K562 (cell line): ENCODE measurements at regions not wholly inside any gene's neighbourhood (a gene's known extent, or its start where the extent isn't known, plus 50 kb on each side); places are given as distances from the start of the nearest gene placed in this dataset.

ENCODE experiments used
- CEBPB ChIP-seq: fragments of 450-650 bp; IDR thresholded peaks from 2 replicates; pipeline ENCODE4 v1.6.1; 2016; ENCODE audit warnings: missing genetic modification characterization, missing compliant biosample characterization
- CHD4 ChIP-seq: fragments of 200-600 bp; sonication (generic); IDR thresholded peaks from 3 replicates; pipeline ENCODE4 v1.6.1; 2012; ENCODE audit warnings: low read depth, mild to moderate bottlenecking, mixed read lengths, low read length, inconsistent platforms; ENCODE audit not compliant: insufficient read depth, insufficient replicate concordance, poor library complexity, severe bottlenecking
- FOXJ3 ChIP-seq: sonication (generic); formaldehyde crosslinking; IDR thresholded peaks from 2 replicates; pipeline ENCODE4 v1.4.0; 2020; ENCODE audit warnings: mild to moderate bottlenecking, missing genetic modification reagents
- NBN ChIP-seq: fragments of 450-650 bp; IDR thresholded peaks from 2 replicates; pipeline ENCODE4 v1.6.1; 2016; ENCODE audit warnings: low read depth, mild to moderate bottlenecking
- NR2C2 ChIP-seq, 2 experiments: fragments of 200-800 bp in 1 of 2; sonication (Bioruptor generic) in 1 of 2; sonication (generic) in 1 of 2; formaldehyde crosslinking in 1 of 2; IDR thresholded peaks; 2 replicates each; pipeline versions ENCODE4 v1.6.1 to v1.8.0; 2016 to 2022; ENCODE audit warnings: mild to moderate bottlenecking in 1 of 2, missing compliant biosample characterization in 1 of 2, missing genetic modification characterization in 1 of 2, missing genetic modification reagents in 1 of 2
- RBM15 ChIP-seq: fragments of 200-400 bp; formaldehyde crosslinking; IDR thresholded peaks from 2 replicates; pipeline ENCODE4 v1.6.1; 2018; ENCODE audit warnings: mild to moderate bottlenecking, low read length, moderate library complexity; ENCODE audit not compliant: insufficient read depth
- SETDB1 ChIP-seq: IDR thresholded peaks from one replicate; pipeline ENCODE4 v1.6.1; 2012; ENCODE audit warnings: low read length, control low read depth, inconsistent platforms
- TF ChIP-seq, protein P1 (sequence below): fragments of 250-450 bp; sonication (Bioruptor Pico); IDR thresholded peaks from 2 replicates; pipeline ENCODE4 v1.8.0; 2021; ENCODE audit warnings: borderline replicate concordance, mild to moderate bottlenecking, moderate library complexity; ENCODE audit not compliant: poor library complexity, severe bottlenecking
- TF ChIP-seq, protein P2 (sequence below): sonication (generic); formaldehyde crosslinking; IDR thresholded peaks from 2 replicates; pipeline ENCODE4 v1.8.1; 2023; ENCODE audit warnings: mild to moderate bottlenecking, missing genetic modification reagents, moderate library complexity
- TF ChIP-seq, protein P3 (sequence below): IDR thresholded peaks from 2 replicates; pipeline ENCODE4 v1.6.1; 2016; ENCODE audit warnings: missing genetic modification characterization, missing compliant biosample characterization
- TF ChIP-seq, protein P4 (sequence below): fragments of 250-450 bp; sonication (Bioruptor Pico); IDR thresholded peaks from 2 replicates; pipeline ENCODE4 v1.5.0; 2022; ENCODE audit warnings: mild to moderate bottlenecking
- TF ChIP-seq, protein P5 (sequence below), 2 experiments: fragments of 200-800 bp in 1 of 2; sonication (Bioruptor generic) in 1 of 2; sonication (generic) in 1 of 2; formaldehyde crosslinking in 1 of 2; IDR thresholded peaks in 1 of 2; conservative IDR thresholded peaks in 1 of 2; 2 replicates each; pipeline versions ENCODE4 v1.5.0 to v1.6.1; 2016 to 2020; ENCODE audit warnings: missing compliant biosample characterization in 1 of 2, missing genetic modification characterization in 1 of 2, missing genetic modification reagents in 1 of 2
- TF ChIP-seq, protein P6 (sequence below): sonication (generic); formaldehyde crosslinking; IDR thresholded peaks from 2 replicates; pipeline ENCODE4 v1.8.1; 2023; ENCODE audit warnings: mild to moderate bottlenecking, missing genetic modification reagents
- TF ChIP-seq, protein P7 (sequence below), 3 experiments: IDR thresholded peaks in 2 of 3; conservative IDR thresholded peaks in 1 of 3; 2 replicates each; pipeline ENCODE4 v1.5.1; 2011 to 2012; ENCODE audit warnings: low read length in 3 of 3, mild to moderate bottlenecking in 3 of 3, control low read depth in 2 of 3, improper control_type of control experiment in 1 of 3, inconsistent platforms in 1 of 3, low read depth in 1 of 3, mixed read lengths in 1 of 3, moderate library complexity in 1 of 3; ENCODE audit not compliant: insufficient read depth in 2 of 3

DNA sequence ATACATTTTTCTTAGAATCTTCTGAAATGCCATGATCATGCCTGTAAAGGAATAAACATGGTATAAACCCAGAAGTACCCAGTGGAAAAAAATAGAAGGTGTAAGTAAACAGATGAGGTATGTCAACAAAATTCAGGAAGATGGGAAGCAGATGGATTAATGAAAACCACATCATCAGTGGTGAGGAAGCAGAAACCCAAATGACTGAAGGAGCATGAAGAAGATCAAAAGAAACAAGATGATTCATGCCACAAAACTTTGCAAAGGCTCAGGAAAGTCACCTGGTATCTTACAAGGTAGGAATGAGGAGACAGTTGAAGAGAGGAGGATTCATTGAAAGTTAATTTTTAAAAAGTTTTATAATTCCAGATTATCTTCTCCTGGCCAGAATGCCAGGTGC is 132.8 kb upstream of the PAPPA start:
- TF ChIP-seq, protein P1, sequence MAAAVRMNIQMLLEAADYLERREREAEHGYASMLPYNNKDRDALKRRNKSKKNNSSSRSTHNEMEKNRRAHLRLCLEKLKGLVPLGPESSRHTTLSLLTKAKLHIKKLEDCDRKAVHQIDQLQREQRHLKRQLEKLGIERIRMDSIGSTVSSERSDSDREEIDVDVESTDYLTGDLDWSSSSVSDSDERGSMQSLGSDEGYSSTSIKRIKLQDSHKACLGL, result no peak
- TF ChIP-seq RBM15 (no peak), CHD4 (no peak), NR2C2 (CRISPR knock-in tag; IDR thresholded peaks at IDR 0.05) (no peak), NR2C2 (tag; IDR thresholded peaks at IDR 0.05) (no peak), NBN (no peak), FOXJ3 (CRISPR knock-in tag) (no peak), CEBPB (tag) (no peak), SETDB1 (no peak)
- TF ChIP-seq, protein P2, sequence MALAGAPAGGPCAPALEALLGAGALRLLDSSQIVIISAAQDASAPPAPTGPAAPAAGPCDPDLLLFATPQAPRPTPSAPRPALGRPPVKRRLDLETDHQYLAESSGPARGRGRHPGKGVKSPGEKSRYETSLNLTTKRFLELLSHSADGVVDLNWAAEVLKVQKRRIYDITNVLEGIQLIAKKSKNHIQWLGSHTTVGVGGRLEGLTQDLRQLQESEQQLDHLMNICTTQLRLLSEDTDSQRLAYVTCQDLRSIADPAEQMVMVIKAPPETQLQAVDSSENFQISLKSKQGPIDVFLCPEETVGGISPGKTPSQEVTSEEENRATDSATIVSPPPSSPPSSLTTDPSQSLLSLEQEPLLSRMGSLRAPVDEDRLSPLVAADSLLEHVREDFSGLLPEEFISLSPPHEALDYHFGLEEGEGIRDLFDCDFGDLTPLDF (CRISPR knock-in tag), result no peak
- TF ChIP-seq, protein P3, sequence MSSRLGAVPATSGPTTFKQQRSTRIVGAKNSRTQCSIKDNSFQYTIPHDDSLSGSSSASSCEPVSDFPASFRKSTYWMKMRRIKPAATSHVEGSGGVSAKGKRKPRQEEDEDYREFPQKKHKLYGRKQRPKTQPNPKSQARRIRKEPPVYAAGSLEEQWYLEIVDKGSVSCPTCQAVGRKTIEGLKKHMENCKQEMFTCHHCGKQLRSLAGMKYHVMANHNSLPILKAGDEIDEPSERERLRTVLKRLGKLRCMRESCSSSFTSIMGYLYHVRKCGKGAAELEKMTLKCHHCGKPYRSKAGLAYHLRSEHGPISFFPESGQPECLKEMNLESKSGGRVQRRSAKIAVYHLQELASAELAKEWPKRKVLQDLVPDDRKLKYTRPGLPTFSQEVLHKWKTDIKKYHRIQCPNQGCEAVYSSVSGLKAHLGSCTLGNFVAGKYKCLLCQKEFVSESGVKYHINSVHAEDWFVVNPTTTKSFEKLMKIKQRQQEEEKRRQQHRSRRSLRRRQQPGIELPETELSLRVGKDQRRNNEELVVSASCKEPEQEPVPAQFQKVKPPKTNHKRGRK (tag), result no peak
- TF ChIP-seq, protein P4, sequence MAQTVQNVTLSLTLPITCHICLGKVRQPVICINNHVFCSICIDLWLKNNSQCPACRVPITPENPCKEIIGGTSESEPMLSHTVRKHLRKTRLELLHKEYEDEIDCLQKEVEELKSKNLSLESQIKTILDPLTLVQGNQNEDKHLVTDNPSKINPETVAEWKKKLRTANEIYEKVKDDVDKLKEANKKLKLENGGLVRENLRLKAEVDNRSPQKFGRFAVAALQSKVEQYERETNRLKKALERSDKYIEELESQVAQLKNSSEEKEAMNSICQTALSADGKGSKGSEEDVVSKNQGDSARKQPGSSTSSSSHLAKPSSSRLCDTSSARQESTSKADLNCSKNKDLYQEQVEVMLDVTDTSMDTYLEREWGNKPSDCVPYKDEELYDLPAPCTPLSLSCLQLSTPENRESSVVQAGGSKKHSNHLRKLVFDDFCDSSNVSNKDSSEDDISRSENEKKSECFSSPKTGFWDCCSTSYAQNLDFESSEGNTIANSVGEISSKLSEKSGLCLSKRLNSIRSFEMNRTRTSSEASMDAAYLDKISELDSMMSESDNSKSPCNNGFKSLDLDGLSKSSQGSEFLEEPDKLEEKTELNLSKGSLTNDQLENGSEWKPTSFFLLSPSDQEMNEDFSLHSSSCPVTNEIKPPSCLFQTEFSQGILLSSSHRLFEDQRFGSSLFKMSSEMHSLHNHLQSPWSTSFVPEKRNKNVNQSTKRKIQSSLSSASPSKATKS (CRISPR knock-in tag), result no peak
- TF ChIP-seq, protein P5, sequence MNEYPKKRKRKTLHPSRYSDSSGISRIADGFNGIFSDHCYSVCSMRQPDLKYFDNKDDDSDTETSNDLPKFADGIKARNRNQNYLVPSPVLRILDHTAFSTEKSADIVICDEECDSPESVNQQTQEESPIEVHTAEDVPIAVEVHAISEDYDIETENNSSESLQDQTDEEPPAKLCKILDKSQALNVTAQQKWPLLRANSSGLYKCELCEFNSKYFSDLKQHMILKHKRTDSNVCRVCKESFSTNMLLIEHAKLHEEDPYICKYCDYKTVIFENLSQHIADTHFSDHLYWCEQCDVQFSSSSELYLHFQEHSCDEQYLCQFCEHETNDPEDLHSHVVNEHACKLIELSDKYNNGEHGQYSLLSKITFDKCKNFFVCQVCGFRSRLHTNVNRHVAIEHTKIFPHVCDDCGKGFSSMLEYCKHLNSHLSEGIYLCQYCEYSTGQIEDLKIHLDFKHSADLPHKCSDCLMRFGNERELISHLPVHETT (CRISPR knock-in tag; conservative IDR thresholded peaks at IDR 0.05 in 1 of 2, IDR thresholded peaks at IDR 0.05 in 1 of 2), result no peak
- TF ChIP-seq, protein P6, sequence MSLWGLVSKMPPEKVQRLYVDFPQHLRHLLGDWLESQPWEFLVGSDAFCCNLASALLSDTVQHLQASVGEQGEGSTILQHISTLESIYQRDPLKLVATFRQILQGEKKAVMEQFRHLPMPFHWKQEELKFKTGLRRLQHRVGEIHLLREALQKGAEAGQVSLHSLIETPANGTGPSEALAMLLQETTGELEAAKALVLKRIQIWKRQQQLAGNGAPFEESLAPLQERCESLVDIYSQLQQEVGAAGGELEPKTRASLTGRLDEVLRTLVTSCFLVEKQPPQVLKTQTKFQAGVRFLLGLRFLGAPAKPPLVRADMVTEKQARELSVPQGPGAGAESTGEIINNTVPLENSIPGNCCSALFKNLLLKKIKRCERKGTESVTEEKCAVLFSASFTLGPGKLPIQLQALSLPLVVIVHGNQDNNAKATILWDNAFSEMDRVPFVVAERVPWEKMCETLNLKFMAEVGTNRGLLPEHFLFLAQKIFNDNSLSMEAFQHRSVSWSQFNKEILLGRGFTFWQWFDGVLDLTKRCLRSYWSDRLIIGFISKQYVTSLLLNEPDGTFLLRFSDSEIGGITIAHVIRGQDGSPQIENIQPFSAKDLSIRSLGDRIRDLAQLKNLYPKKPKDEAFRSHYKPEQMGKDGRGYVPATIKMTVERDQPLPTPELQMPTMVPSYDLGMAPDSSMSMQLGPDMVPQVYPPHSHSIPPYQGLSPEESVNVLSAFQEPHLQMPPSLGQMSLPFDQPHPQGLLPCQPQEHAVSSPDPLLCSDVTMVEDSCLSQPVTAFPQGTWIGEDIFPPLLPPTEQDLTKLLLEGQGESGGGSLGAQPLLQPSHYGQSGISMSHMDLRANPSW (CRISPR knock-in tag), result no peak
- TF ChIP-seq, protein P7, sequence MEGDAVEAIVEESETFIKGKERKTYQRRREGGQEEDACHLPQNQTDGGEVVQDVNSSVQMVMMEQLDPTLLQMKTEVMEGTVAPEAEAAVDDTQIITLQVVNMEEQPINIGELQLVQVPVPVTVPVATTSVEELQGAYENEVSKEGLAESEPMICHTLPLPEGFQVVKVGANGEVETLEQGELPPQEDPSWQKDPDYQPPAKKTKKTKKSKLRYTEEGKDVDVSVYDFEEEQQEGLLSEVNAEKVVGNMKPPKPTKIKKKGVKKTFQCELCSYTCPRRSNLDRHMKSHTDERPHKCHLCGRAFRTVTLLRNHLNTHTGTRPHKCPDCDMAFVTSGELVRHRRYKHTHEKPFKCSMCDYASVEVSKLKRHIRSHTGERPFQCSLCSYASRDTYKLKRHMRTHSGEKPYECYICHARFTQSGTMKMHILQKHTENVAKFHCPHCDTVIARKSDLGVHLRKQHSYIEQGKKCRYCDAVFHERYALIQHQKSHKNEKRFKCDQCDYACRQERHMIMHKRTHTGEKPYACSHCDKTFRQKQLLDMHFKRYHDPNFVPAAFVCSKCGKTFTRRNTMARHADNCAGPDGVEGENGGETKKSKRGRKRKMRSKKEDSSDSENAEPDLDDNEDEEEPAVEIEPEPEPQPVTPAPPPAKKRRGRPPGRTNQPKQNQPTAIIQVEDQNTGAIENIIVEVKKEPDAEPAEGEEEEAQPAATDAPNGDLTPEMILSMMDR (IDR thresholded peaks at IDR 0.05 in 2 of 3, conservative IDR thresholded peaks at IDR 0.05 in 1 of 3; ENCODE audit: insufficient read depth in 2 of 3, low read depth in 1 of 3, low read length in 3 of 3), result no peak
